Left renal cortex interstitium (tissue), 4 donors: ENCODE measurements at regions not wholly inside any gene's neighbourhood (a gene's known extent, or its start where the extent isn't known, plus 50 kb on each side); places are given as distances from the start of the nearest gene placed in this dataset.

Experiments used
- DNase-seq, 4 donors: peaks; one replicate each; pipeline ENCODE4 v3.0.0-alpha.2; 2013; ENCODE audit warnings: low read depth in 4 of 4, low spot score in 2 of 4, missing footprints in 1 of 4

DNA sequence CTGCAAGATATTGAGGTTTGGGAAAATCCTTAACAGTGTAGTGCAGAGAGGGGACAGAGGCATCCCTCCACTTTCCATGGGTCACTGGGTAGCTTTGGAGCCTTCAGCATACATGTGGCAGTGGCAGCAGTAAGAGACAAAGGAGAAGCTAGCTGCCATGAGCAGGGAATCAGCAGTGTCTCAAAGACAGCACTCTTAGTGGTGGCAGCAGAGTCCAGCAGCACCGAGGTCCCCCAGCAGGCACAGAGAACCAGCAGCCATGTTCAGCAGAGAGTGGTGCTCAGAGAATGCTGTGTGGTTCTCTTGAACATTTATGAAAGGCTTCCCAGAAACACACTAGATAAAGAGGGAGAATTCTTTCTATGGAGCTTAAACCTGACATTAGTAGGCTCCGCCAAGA, 308.5 kb downstream of the CENPC start:
- DNase-seq, result no peak

DNA sequence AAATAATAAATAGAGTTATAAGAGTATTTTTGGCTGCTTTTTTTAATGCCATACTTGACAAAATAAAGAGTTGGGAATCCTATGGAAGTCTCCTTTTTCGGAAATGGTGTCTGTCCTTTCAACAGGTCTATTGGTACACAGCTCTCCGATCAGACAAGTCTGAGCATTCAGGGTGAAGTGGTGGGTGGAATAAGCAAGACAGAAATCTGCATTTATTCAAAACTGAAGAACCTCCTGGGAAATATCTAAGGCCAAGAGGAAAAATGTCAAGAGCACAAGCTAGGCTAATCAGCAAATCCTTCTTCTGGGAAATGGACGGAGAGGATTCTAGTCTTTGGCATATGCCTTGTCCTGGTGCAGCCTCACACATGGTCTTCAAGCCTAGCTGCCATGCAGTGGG, 309.0 kb downstream of the CENPC start:
- no peak for DNase-seq

DNA sequence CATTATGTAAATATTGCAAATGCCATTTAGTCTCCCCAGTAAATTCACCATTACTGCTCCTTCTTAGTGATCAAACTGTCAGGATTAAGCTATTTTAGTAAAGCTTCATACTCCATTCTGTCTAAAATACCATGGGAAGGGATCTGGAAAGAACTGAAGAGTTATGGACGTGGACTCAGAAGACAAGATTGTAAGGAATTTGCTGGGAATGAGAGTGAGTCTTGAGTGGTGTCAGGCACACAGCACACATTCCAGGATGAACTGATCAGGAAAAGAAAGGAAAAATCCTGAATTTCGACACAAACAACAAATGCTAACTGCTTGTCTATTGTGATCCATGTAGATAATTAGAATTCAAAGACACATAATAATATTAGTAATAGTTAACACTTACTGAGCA, 311.0 kb downstream of the CENPC start:
- no peak for DNase-seq

DNA sequence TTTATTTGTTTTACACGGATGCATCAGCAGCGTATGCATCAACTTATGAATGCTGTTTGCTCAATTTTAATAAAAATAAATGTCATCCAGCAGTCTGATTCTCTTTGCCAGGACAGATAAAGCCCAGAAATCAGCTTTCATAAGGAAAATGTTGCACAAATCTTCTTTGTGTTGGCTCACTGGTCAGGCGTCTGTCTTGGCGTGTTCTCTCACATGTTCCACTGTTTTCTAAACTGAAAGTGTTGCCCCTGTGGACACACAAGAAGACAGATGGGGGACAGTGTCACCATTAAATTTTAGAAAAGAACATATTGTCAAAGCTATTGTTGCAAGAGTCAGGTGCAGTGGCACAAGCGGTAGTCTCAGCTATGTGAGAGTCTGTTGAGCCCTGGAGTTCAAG, 316.2 kb downstream of the CENPC start:
- no peak for DNase-seq

DNA sequence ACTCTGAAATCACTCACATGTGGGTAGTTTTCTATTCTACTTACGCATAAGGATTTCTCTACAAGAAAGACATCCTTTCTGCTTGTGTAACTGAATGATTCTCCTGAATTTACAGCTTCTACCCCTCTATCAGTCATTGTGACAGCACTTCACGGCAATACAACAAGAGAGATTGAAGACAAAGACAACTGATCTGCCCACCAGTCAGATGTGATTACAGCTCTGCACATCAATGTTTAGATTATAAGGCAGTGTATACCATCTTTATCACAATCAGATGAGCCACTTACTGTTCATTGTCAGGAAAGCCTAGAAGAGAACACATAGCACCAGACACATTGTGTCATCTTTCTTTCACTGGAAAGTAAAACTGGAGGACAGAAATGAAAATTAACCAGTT, 324.4 kb downstream of the CENPC start:
- DNase-seq, result no peak

DNA sequence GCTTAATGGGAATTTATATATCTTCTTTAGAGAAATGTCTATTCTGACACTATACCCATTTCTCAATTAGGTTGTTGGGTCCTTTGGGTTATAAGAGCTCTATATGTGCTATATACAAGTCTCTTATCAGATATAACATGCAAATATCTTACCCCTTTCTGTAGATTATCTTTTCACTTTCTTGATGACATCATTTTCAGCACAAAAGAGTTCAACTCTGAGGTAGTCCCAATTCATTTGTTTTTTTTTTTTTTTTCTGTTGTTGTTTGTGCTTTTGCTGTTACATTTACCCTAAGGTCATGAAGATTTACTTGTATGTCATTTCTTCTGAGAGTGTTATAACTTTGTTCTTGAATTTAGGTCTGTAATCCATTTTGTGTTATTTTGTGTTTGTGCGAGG, 326.4 kb downstream of the CENPC start:
- no peak for DNase-seq

DNA sequence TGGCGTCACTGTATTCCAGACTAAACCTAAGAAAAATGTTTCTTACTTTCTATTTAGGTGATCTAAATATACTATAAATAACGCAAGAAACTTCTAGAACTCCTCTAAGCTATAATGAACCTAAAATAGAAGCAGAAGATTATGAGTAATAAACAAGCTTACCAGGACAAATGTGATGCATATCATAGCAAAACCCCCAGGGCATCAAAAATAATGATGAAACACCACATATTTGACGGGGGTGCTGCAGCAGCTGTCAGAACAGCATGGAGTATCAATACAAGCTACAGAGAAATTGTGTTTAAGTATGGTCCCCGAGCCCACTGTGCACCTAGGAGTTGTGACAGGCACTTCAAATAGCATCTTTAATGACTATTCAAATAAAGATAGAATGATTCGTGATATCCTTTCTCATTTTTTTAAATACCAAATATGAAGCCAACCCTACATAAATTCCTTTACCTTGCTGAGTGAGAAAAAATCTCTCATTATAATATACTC, 337.3 kb downstream of the CENPC start:
- no peak for DNase-seq

DNA sequence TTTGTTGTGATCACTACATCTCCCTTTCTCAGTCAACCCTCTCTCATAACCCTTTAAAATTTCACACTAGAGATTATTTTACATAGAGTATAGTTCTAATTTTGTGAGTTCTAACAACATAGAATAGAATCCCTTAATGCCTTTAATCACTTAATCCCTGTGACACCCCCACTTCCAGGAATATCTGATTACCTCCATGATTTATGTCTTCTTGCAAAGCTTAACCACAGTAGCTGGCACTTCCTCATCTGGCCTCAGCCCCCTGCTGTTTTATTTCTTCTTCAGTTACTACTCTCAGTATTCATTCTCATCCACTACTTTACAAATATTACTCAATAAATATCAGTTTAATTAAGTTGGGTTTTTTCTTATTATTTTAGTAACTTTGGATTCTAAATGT, 340.9 kb downstream of the CENPC start:
- DNase-seq, result peak in 1 of 4 donors; percentile 2

DNA sequence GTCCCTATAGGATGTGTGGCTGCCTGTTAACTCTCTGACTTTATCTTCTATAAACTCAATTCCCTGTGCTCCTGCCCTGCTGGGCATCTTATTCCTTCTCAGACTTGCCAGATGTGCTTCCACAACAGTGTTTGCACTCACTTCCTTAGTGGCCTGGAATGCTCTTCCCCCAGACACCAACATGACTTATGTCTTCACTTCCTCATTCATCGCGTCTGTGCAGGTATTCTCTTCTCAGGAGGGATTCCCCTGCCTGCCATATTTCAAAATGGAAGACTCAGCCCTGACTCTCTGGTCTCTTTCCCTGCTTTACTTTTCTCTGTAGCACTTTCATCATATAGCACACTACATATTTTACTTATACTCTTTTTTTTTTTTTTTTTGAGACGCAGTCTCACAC, 344.0 kb downstream of the CENPC start:
- no peak for DNase-seq

DNA sequence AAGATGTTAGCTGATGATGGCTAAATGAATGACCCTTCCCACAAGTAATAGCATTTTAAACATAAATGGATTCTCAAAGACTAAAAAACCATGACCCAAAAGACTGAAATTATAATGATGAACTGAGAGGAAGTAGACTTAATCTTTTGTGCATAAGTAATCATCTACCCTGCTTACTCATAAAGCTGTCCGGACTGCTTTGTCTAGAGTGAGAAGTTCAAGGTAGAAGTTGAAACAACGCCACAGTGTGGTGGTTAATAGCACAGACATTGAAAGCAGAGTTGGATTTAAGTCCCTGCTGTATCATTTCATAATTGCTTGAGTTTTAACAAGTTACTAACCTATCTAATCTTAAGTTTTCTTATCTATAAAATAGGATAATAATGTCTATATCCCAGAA, 346.6 kb downstream of the CENPC start:
- DNase-seq, result peak in 3 of 4 donors; percentile 11 to 39 (median 20)

DNA sequence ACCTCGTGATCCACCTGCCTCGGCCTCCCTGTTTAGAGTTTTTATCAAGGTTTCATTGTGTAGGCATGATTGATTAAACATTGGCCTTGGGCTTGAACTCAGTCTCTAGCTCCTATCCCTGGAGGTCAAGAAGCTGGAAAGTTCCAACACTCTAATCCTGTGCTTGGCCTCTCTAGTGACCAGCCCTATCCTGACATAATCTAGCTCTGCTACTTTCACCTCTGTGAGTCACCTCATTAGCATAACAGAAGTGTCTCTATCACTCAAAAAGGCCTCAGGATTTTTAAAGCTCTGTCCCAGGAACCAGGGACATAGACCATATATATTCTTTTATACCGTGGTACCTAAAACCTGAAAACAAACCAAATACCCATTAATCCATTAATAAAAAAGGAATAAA, 377.5 kb downstream of the CENPC start:
- no peak for DNase-seq

DNA sequence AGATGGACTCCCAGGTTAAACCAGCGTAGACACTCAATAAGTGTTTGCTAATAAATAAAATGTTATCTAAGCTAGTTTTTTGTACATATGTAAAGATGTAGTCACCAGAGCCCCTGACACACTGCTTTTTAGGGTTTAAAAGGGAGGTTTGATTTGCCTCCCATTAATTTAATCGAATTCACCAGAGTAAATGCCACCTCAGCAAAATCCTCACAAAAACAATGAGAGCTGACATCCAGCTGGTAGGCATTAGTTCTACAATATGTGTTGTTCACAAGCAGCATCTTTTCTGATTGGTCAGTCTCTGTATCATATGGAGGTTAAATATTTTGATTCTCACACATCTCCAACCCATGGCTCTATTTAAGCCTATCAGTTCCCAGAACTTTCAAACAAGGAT, 382.6 kb downstream of the CENPC start:
- no peak for DNase-seq

DNA sequence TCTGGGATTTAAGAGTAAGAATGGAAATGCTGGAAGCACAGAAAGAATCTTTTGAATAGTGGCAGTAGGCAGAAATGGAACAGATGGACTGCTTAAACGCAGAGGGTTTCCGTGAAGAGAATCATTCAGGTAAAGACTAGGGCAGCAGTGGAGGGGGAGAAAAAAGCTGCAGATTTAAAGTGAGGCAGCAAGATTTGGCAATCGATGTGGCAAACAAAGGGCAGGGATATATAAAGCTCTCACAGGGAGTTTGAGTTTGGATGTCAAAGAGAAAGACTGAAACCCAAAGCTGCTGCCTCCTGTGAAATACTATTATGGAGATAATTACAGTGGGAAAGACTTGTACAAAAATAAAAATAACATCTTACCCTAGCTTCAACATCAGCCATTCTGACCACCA, 384.0 kb downstream of the CENPC start:
- DNase-seq, result no peak

DNA sequence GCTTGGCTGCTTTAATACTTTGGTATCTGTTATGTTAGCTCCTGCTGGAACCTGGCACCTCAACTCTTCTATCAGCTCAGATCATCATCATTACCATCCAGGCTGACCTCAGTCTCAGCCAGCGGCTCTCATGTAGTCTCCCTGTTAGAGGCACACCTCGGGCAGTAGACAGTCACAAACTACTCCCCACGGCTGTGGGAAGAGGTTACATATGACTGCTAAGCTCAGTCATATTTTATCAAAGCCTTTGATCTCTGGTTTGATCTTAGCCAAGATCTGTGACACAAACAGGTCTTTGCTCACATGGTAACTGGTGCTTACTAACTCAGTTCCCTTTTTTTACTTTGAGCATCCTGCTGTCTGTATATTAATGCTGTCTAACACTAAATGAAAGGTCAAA, 384.9 kb downstream of the CENPC start:
- no peak for DNase-seq

DNA sequence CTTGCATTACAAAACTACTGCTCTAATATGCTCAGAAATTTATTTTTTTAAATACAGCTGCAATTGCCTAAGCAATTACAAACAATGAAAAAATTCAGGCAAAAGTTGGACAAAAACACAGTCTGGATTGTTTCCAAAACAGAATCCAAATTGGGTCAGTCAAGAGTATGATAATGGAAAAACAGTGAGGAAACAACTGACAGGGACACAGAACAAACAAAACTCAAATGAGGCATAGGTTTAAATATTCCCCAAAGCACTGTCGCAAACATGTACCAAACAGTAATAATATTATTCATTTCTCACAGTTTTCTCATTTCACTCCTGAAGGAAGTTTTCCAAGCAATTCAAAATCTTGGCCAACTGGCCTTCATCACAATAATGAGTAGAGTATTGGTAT, 386.6 kb downstream of the CENPC start:
- DNase-seq, result no peak

DNA sequence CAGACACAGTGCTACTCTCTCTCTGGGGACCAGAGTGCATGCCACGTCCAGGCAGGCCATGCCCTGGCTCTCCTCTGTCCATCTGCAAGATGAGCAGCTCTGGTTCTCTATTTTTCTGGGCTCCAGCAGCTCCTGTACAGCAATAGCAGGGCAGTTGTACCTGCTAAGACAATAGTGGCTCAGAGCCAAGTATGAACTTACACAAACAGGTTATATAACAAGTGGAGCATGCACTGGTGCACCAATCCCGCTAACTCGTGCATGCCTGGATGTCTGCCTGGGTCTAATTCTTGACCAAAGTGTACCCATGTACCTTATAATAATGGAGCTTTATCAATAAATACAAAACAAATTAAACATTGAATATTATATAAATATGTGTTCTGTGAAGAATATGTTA, 392.3 kb downstream of the CENPC start:
- DNase-seq, result no peak

DNA sequence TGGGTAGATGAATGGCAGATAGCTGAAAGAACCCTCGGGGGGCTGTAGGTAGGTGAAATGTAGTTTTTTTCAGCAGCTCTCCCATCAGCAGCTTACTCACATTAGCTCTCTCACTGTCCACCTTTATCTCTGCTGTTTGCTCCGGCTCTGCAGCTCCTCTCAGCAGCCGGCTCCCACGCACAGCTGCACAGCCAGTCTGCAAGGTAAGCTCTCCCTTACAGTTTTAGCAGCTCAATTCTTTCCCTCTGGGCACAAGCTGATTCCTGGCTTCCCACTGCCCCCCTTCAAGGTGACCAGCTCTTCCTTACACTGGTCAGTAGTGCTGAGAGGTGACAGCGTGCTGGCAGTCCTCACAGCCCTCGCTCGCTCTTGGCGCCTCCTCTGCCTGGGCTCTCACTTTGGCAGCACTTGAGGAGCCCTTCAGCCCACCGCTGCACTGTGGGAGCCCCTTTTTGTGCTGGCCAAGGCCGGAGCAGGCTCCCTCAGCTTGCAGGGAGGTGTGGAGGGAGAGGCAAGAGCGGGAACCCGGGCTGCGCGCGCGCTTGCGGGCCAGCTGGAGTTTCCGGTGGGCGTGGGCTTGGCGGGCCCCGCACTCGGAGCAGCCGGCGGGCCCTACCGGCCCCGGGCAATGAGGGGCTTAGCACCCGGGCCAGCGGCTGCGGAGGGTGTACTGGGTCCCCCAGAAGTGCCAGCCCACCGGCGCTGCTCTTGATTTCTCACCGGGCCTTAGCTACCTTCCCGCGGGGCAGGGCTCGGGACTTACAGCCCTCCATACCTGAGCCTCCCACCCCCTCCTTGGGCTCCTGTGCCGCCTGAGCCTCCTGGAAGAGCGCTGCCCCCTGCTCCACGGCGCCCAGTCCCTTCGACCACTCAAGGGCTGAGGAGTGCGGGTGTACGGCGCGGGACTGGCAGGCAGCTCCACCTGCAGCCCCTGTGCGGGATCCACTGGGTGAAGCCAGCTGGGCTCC, 393.6 kb downstream of the CENPC start:
- peak in 1 of 4 donors; percentile 20 for DNase-seq

DNA sequence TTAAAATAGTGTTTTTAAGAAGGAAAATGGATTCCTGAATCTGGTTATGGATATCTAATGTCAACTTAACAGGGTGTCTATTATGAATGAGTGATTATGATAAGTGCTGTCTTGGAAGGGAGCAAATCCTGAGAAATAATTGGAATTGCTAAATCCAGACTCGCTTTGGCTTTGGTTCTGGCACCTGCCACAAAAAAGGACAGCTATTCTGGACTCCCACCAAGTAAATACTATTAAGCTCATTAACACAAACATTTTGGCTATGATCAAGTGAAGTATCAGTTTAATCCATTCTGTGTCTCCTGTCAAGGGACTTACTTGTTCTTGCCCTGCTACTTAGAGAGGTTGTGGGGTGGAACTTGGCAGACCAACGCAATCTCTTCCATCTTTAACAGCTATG, 403.7 kb downstream of the CENPC start:
- no peak for DNase-seq

DNA sequence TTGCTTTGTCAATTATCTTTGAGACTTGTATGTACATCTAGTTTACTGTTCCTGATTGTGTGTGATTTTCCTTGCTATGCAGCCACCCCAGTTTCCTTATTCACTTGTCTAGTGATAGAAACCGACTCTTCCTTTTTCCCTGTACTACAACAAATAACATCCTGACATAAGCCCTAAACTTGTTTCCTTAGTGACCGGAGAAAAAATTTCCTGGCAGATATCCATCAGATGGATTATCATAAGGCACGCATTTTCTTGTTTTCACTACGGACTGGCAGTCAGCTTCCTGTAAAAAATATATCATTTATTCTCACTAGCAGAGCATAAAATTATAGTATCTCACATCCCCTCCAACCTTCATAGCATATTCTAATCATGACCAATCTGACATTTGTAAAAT, 410.7 kb downstream of the CENPC start:
- no peak for DNase-seq

DNA sequence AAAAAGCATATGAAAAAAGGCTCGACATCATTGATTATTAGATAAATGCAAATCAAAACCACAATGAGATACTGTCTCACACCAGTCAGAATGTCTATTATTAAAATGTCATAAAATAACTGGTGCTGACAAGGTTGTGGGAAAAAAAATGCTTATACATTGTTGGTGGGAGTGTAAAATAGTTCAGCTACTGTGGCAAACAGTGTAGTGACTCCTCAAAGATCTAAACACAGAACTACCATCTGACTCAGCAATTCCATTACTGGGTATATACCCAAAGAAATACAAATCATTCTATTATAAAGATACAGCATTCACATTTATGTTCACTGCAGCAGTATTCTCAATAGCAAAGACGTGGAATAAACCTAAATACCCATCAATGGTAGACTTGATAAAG, 412.1 kb downstream of the CENPC start:
- no peak for DNase-seq

DNA sequence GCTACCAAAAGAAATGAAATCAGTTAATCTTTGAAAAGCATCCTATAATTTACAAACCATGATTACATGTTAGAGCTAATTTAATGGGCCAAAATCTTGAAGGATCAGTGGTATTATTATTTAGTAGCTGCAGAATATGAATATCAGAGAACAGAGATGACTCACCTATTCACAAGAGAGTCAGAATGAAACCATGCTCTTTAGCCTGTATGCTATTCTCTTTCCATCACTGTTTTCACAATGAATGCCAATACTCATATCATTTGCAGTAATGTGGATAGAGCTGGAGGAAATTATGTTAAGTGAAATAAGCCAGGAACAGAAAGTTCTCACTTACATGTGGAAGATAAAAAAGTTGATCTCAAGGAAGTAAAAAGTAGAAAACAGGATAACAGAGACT, 414.1 kb downstream of the CENPC start:
- DNase-seq, result no peak

DNA sequence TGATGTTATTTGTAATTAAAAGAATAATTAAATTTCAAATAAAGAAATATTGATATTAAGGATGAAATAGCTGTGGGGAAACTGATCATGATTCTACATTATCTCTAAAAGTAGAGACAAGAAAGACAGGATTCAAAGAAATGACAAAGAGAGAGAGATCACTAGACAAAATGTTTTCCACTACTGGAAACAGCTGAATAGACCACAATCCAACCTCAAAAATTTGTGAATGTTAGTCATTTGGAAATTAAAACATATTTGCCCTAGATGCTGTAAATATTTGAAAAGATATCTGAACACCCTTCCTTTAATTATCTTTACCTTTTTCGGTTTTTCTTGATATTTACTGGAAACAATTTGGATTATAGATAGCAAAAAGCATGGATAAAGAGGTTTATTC, 414.9 kb downstream of the CENPC start:
- DNase-seq, result no peak

DNA sequence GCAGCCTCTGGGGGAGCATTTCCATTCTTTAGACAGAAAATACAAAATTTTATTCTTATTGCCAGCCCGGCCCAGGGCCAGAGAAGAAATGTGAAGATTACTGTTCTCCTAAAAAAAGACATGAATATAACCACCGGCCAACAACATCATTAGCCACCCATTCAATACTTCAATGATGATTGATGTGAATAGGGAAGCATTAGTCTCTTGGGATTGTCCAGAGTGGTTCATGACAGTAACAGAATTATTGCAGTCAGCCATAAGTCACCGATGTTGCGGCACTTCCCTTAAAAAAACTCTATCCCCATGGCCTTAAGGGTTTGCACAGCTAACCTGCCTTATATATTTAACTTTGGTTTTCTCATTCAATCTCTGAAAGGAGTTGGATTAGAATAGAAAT, 418.7 kb downstream of the CENPC start:
- DNase-seq, result no peak
